WTC11 (cell line): ENCODE measurements at regions not wholly inside any gene's neighbourhood (a gene's known extent, or its start where the extent isn't known, plus 50 kb on each side); places are given as distances from the start of the nearest gene placed in this dataset.

Source experiments
- ATAC-seq: fragments of 200-7000 bp; cut with Tn5 transposase; 2 replicates; pipeline ENCODE4 v1.10.0; 2021; ENCODE audit warnings: mild to moderate bottlenecking, moderate library complexity
- CTCF ChIA-PET: fragments of 300-600 bp; sonication (Branson Sonifier 250); formaldehyde crosslinking; loops from one replicate; lab custom pipeline; 2021; ENCODE audit warnings: antibody characterized with exemption; lab: Charles Lee
- POLR2A ChIA-PET: fragments of 350-600 bp; sonication (Branson Sonifier 250); formaldehyde crosslinking; loops from one replicate; lab custom pipeline; 2021; ENCODE audit warnings: antibody characterized with exemption; lab: Charles Lee
- DNase-seq: peaks from one replicate; pipeline ENCODE4 v3.0.0; 2021; ENCODE audit warnings: low spot score
- H3K27ac Mint-ChIP-seq: 2 replicates; pipeline ENCODE4 v1.8.0; 2021; ENCODE audit warnings: mixed read lengths
- H3K27me3 Mint-ChIP-seq: 2 replicates; pipeline ENCODE4 v1.8.0; 2021; ENCODE audit warnings: low read depth, mild to moderate bottlenecking, moderate library complexity, mixed read lengths
- H3K36me3 Mint-ChIP-seq: 2 replicates; pipeline ENCODE4 v1.8.0; 2021; ENCODE audit warnings: mixed read lengths
- H3K4me1 Mint-ChIP-seq: 2 replicates; pipeline ENCODE4 v1.8.0; 2022; ENCODE audit warnings: mixed read lengths
- H3K4me3 Mint-ChIP-seq: 2 replicates; pipeline ENCODE4 v1.8.0; 2021; ENCODE audit warnings: mild to moderate bottlenecking, moderate library complexity, mixed read lengths
- H3K9me3 Mint-ChIP-seq: 2 replicates; pipeline ENCODE4 v1.8.0; 2021; ENCODE audit warnings: mixed read lengths
- ATF1 ChIP-seq: sonication (generic); formaldehyde crosslinking; IDR thresholded peaks from 2 replicates; pipeline ENCODE4 v1.8.1; 2023; ENCODE audit warnings: mild to moderate bottlenecking, moderate library complexity, missing genetic modification reagents
- CREB1 ChIP-seq: sonication (generic); formaldehyde crosslinking; IDR thresholded peaks from 2 replicates; pipeline ENCODE4 v1.8.0; 2023; ENCODE audit warnings: mild to moderate bottlenecking, missing genetic modification reagents
- CREM ChIP-seq: sonication (generic); formaldehyde crosslinking; IDR thresholded peaks from 2 replicates; pipeline ENCODE4 v1.8.1; 2022; ENCODE audit warnings: mild to moderate bottlenecking, missing genetic modification reagents, moderate library complexity
- EMX1 ChIP-seq: fragments of 250-450 bp; sonication (Bioruptor Pico); IDR thresholded peaks from 2 replicates; pipeline ENCODE4 v1.8.0; 2021; ENCODE audit warnings: mild to moderate bottlenecking
- GABPB1 ChIP-seq: sonication (generic); formaldehyde crosslinking; IDR thresholded peaks from 2 replicates; pipeline ENCODE4 v1.8.1; 2023; ENCODE audit warnings: mild to moderate bottlenecking, missing genetic modification reagents
- JAZF1 ChIP-seq: fragments of 250-450 bp; sonication (Bioruptor Pico); IDR thresholded peaks from 2 replicates; pipeline ENCODE4 v1.9.0; 2021; ENCODE audit warnings: moderate library complexity, mild to moderate bottlenecking, inconsistent platforms
- ZNF138 ChIP-seq: sonication (generic); formaldehyde crosslinking; conservative IDR thresholded peaks from 2 replicates; pipeline ENCODE4 v1.8.1; 2022; ENCODE audit warnings: mild to moderate bottlenecking, moderate library complexity, missing genetic modification reagents
- TF ChIP-seq, protein P1 (sequence below): fragments of 250-450 bp; sonication (Bioruptor Pico); IDR thresholded peaks from 2 replicates; pipeline ENCODE4 v1.9.0; 2021; ENCODE audit warnings: mild to moderate bottlenecking
- TF ChIP-seq, protein P2 (sequence below): sonication (generic); formaldehyde crosslinking; IDR thresholded peaks from 2 replicates; pipeline ENCODE4 v1.8.0; 2022; ENCODE audit warnings: missing genetic modification reagents
- TF ChIP-seq, protein P3 (sequence below): fragments of 200-600 bp; IDR thresholded peaks from 2 replicates; pipeline ENCODE4 v1.8.0; 2022; ENCODE audit warnings: antibody characterized with exemption
- TF ChIP-seq, protein P4 (sequence below): sonication (generic); formaldehyde crosslinking; IDR thresholded peaks from 2 replicates; pipeline ENCODE4 v1.8.0; 2022; ENCODE audit warnings: mild to moderate bottlenecking, missing genetic modification reagents
- TF ChIP-seq, protein P5 (sequence below): sonication (generic); formaldehyde crosslinking; IDR thresholded peaks from 2 replicates; pipeline ENCODE4 v1.8.0; 2022; ENCODE audit warnings: mild to moderate bottlenecking, missing genetic modification reagents
- TF ChIP-seq, protein P6 (sequence below): fragments of 250-450 bp; sonication (Bioruptor Pico); IDR thresholded peaks from 2 replicates; pipeline ENCODE4 v2.1.2; 2022; ENCODE audit warnings: mild to moderate bottlenecking, moderate library complexity
- TF ChIP-seq, protein P7 (sequence below): sonication (generic); formaldehyde crosslinking; IDR thresholded peaks from 2 replicates; pipeline ENCODE4 v1.8.1; 2023; ENCODE audit warnings: mild to moderate bottlenecking, missing genetic modification reagents, moderate library complexity

DNA sequence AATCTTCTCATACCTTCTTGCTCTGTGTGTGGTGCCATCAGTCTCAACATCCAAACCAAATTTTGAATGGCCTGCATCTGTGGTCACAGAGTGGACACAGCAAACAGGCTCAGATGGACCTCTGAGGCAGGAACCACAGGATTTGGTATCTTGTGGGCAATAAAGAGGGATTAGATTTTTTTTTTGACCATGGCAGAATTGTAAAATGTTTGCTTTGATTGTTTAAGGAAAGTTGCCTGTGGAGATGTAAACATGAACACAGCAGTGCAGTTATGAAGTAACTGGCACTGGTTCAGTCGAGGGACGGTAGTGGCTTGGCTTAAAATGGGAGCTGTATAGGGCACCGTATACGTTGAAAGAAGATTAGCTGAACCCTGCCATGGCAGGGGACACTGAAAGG, 464.7 kb downstream of the SH2D4B start (continued):
- TF ChIP-seq, protein P1, sequence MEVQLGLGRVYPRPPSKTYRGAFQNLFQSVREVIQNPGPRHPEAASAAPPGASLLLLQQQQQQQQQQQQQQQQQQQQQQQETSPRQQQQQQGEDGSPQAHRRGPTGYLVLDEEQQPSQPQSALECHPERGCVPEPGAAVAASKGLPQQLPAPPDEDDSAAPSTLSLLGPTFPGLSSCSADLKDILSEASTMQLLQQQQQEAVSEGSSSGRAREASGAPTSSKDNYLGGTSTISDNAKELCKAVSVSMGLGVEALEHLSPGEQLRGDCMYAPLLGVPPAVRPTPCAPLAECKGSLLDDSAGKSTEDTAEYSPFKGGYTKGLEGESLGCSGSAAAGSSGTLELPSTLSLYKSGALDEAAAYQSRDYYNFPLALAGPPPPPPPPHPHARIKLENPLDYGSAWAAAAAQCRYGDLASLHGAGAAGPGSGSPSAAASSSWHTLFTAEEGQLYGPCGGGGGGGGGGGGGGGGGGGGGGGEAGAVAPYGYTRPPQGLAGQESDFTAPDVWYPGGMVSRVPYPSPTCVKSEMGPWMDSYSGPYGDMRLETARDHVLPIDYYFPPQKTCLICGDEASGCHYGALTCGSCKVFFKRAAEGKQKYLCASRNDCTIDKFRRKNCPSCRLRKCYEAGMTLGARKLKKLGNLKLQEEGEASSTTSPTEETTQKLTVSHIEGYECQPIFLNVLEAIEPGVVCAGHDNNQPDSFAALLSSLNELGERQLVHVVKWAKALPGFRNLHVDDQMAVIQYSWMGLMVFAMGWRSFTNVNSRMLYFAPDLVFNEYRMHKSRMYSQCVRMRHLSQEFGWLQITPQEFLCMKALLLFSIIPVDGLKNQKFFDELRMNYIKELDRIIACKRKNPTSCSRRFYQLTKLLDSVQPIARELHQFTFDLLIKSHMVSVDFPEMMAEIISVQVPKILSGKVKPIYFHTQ (CRISPR knock-in tag): no peak
- TF ChIP-seq, protein P2, sequence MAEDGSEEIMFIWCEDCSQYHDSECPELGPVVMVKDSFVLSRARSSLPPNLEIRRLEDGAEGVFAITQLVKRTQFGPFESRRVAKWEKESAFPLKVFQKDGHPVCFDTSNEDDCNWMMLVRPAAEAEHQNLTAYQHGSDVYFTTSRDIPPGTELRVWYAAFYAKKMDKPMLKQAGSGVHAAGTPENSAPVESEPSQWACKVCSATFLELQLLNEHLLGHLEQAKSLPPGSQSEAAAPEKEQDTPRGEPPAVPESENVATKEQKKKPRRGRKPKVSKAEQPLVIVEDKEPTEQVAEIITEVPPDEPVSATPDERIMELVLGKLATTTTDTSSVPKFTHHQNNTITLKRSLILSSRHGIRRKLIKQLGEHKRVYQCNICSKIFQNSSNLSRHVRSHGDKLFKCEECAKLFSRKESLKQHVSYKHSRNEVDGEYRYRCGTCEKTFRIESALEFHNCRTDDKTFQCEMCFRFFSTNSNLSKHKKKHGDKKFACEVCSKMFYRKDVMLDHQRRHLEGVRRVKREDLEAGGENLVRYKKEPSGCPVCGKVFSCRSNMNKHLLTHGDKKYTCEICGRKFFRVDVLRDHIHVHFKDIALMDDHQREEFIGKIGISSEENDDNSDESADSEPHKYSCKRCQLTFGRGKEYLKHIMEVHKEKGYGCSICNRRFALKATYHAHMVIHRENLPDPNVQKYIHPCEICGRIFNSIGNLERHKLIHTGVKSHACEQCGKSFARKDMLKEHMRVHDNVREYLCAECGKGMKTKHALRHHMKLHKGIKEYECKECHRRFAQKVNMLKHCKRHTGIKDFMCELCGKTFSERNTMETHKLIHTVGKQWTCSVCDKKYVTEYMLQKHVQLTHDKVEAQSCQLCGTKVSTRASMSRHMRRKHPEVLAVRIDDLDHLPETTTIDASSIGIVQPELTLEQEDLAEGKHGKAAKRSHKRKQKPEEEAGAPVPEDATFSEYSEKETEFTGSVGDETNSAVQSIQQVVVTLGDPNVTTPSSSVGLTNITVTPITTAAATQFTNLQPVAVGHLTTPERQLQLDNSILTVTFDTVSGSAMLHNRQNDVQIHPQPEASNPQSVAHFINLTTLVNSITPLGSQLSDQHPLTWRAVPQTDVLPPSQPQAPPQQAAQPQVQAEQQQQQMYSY (CRISPR knock-in tag): no peak
- TF ChIP-seq EMX1 (no peak), JAZF1 (no peak), CREB1 (CRISPR knock-in tag) (no peak), GABPB1 (CRISPR knock-in tag) (no peak), ATF1 (CRISPR knock-in tag) (no peak), ZNF138 (CRISPR knock-in tag) (no peak)
- TF ChIP-seq, protein P3, sequence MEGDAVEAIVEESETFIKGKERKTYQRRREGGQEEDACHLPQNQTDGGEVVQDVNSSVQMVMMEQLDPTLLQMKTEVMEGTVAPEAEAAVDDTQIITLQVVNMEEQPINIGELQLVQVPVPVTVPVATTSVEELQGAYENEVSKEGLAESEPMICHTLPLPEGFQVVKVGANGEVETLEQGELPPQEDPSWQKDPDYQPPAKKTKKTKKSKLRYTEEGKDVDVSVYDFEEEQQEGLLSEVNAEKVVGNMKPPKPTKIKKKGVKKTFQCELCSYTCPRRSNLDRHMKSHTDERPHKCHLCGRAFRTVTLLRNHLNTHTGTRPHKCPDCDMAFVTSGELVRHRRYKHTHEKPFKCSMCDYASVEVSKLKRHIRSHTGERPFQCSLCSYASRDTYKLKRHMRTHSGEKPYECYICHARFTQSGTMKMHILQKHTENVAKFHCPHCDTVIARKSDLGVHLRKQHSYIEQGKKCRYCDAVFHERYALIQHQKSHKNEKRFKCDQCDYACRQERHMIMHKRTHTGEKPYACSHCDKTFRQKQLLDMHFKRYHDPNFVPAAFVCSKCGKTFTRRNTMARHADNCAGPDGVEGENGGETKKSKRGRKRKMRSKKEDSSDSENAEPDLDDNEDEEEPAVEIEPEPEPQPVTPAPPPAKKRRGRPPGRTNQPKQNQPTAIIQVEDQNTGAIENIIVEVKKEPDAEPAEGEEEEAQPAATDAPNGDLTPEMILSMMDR: no peak
- TF ChIP-seq, protein P4, sequence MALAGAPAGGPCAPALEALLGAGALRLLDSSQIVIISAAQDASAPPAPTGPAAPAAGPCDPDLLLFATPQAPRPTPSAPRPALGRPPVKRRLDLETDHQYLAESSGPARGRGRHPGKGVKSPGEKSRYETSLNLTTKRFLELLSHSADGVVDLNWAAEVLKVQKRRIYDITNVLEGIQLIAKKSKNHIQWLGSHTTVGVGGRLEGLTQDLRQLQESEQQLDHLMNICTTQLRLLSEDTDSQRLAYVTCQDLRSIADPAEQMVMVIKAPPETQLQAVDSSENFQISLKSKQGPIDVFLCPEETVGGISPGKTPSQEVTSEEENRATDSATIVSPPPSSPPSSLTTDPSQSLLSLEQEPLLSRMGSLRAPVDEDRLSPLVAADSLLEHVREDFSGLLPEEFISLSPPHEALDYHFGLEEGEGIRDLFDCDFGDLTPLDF (CRISPR knock-in tag): no peak
- TF ChIP-seq, protein P5, sequence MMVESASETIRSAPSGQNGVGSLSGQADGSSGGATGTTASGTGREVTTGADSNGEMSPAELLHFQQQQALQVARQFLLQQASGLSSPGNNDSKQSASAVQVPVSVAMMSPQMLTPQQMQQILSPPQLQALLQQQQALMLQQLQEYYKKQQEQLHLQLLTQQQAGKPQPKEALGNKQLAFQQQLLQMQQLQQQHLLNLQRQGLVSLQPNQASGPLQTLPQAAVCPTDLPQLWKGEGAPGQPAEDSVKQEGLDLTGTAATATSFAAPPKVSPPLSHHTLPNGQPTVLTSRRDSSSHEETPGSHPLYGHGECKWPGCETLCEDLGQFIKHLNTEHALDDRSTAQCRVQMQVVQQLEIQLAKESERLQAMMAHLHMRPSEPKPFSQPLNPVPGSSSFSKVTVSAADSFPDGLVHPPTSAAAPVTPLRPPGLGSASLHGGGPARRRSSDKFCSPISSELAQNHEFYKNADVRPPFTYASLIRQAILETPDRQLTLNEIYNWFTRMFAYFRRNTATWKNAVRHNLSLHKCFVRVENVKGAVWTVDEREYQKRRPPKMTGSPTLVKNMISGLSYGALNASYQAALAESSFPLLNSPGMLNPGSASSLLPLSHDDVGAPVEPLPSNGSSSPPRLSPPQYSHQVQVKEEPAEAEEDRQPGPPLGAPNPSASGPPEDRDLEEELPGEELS (CRISPR knock-in tag): no peak

DNA sequence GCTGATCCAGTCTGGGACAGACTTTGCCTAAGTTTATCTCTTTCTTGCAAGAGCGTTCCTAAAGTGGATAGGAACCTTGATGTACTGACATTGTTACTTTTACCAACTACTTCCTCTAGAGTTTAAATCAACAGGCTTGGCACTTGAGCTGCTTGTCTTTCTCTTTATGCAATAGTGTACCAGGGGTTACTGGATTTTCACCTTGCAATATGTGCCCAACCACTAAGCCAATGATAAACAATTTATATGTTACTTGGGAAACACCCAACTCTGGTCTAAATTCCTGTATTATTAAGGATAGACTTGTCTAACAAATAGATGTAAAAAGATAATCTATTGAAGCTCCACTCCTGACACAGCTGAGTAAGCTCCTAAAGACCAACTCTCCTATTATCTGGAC, 470.2 kb downstream of the SH2D4B start:
- Mint-ChIP-seq H3K27ac (no peak overlapping the region), H3K9me3 (peaks cover 3% of the 10 kb centered on the region; the same call in 1 of the 2 replicates), H3K4me3 (no peak overlapping the region), H3K36me3 (no peaks in the 10 kb centered on the region), H3K27me3 (no peaks in the 10 kb centered on the region), H3K4me1 (peaks cover 5% of the 10 kb centered on the region; the same call in 1 of the 2 replicates)
- TF ChIP-seq, protein P6, sequence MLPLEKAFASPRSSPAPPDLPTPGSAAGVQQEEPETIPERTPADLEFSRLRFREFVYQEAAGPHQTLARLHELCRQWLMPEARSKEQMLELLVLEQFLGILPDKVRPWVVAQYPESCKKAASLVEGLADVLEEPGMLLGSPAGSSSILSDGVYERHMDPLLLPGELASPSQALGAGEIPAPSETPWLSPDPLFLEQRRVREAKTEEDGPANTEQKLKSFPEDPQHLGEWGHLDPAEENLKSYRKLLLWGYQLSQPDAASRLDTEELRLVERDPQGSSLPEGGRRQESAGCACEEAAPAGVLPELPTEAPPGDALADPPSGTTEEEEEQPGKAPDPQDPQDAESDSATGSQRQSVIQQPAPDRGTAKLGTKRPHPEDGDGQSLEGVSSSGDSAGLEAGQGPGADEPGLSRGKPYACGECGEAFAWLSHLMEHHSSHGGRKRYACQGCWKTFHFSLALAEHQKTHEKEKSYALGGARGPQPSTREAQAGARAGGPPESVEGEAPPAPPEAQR (CRISPR knock-in tag): no peak
- TF ChIP-seq, protein P2 (CRISPR knock-in tag): no peak
- no peak for TF ChIP-seq CREM (CRISPR knock-in tag)
- TF ChIP-seq, protein P7, sequence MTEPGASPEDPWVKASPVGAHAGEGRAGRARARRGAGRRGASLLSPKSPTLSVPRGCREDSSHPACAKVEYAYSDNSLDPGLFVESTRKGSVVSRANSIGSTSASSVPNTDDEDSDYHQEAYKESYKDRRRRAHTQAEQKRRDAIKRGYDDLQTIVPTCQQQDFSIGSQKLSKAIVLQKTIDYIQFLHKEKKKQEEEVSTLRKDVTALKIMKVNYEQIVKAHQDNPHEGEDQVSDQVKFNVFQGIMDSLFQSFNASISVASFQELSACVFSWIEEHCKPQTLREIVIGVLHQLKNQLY: no peak
- ChIA-PET CTCF (interaction anchor here (2.9 kb wide), 1 partner anchor 11 kb away, joined by 17 read pairs; no protein-coding TSS in a partner anchor), POLR2A (no interaction called here)
- DNase-seq (no peak), ATAC-seq (no peak)
